PC-9 (cell line): ENCODE measurements at regions not wholly inside any gene's neighbourhood (a gene's known extent, or its start where the extent isn't known, plus 50 kb on each side); places are given as distances from the start of the nearest gene placed in this dataset.

Source experiments
- BruUV-seq: library from RNA; stranded (reverse); fragments of 400-500 nt; replicated peaks from 2 replicates; lab custom pipeline; 2021; lab: Mats Ljungman, UMichigan
- CTCF ChIA-PET: fragments of 300-600 bp; sonication (Branson Sonifier 250); formaldehyde crosslinking; loops from one replicate; lab custom pipeline; 2022; ENCODE audit warnings: antibody characterized with exemption; lab: Charles Lee
- POLR2A ChIA-PET: fragments of 300-600 bp; sonication (Branson Sonifier 250); formaldehyde crosslinking; loops from one replicate; lab custom pipeline; 2022; ENCODE audit warnings: antibody characterized with exemption; ENCODE audit not compliant: unreplicated experiment; lab: Charles Lee
- DNase-seq, 2 experiments: peaks; one replicate each; pipeline versions ENCODE4 v3.0.0 to v3.0.0-alpha.2; 2015 to 2022; ENCODE audit warnings: mixed read lengths in 1 of 2
- H2AFZ ChIP-seq: fragments of 200-600 bp; sonication (generic); 2 replicates; pipeline ENCODE4 v1.8.1; 2017; ENCODE audit warnings: antibody characterized with exemption
- H3F3A ChIP-seq: fragments of 200-600 bp; sonication (generic); 2 replicates; pipeline ENCODE4 v1.8.1; 2017; ENCODE audit warnings: antibody characterized with exemption, mild to moderate bottlenecking, low read depth; ENCODE audit not compliant: insufficient read depth
- H3K27ac ChIP-seq: fragments of 200-600 bp; sonication (generic); 2 replicates; pipeline ENCODE4 v1.6.1; 2016; ENCODE audit warnings: mixed run types
- H3K27me3 ChIP-seq: fragments of 200-600 bp; sonication (generic); 2 replicates; pipeline ENCODE4 v1.6.1; 2016; ENCODE audit warnings: low read depth, mixed run types; ENCODE audit not compliant: insufficient read depth
- H3K36me3 ChIP-seq: fragments of 200-600 bp; sonication (generic); 2 replicates; pipeline ENCODE4 v1.6.1; 2016; ENCODE audit warnings: low read depth, mixed run types
- H3K4me1 ChIP-seq: fragments of 200-600 bp; sonication (generic); replicated peaks from 2 replicates; pipeline ENCODE4 v1.6.1; 2016; ENCODE audit warnings: mixed run types; ENCODE audit not compliant: insufficient read depth
- H3K4me2 ChIP-seq: fragments of 200-600 bp; sonication (generic); 2 replicates; pipeline ENCODE4 v1.6.1; 2017; ENCODE audit warnings: mixed run types
- H3K4me3 ChIP-seq: fragments of 200-600 bp; sonication (generic); 2 replicates; pipeline ENCODE4 v1.6.1; 2016; ENCODE audit warnings: mixed run types
- H3K79me2 ChIP-seq: fragments of 200-600 bp; sonication (generic); 2 replicates; pipeline ENCODE4 v1.6.1; 2017; ENCODE audit warnings: low read depth, mixed run types
- H3K9me2 ChIP-seq: fragments of 200-600 bp; sonication (generic); 2 replicates; pipeline ENCODE4 v1.8.1; 2017; ENCODE audit warnings: mild to moderate bottlenecking; ENCODE audit not compliant: insufficient read depth
- H3K9me3 ChIP-seq: fragments of 200-600 bp; sonication (generic); 2 replicates; pipeline ENCODE4 v1.8.1; 2016; ENCODE audit warnings: low read depth; ENCODE audit not compliant: insufficient read depth
- H4K20me1 ChIP-seq: fragments of 200-600 bp; sonication (generic); 2 replicates; pipeline ENCODE4 v1.8.1; 2017; ENCODE audit not compliant: insufficient read depth
- EZH2 ChIP-seq: fragments of 200-600 bp; sonication (generic); IDR thresholded peaks from 2 replicates; pipeline ENCODE4 v1.8.0; 2017; ENCODE audit warnings: antibody characterized with exemption, low read depth
- intact Hi-C: fragments of 100-400 bp; cut with micrococcal nuclease; formaldehyde crosslinking; loops from one replicate; pipeline ENCODE4 v1.10.0; 2022; ENCODE audit not compliant: unreplicated experiment
- TF ChIP-seq, protein P1 (sequence below): fragments of 200-600 bp; sonication (generic); conservative IDR thresholded peaks from 2 replicates; pipeline ENCODE4 v1.6.1; 2017; ENCODE audit warnings: mixed run types, antibody characterized with exemption, mild to moderate bottlenecking, moderate library complexity

DNA sequence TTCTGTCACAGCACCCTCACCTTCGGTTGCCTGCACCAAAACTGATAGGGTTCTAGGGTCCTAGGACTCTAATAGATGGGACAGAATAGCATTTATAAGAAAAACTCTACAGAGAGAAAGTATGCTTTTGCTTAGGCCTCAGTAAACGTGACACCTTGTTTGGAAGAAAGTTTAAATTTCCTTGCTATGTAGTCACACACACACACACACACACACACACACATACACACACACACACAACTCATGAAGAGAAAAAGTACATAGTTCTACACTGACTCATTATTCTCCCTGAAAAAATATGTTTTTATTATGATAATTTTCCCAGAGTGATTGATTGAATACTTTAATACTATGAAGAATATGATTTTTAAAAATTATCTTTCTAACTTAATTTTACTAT, 220.8 kb upstream of the SNX19 start:
- Histone ChIP-seq H4K20me1 (no peaks in the 10 kb centered on the region), H3K27ac (no peak overlapping the region), H3K79me2 (no peaks in the 10 kb centered on the region), H3K4me3 (no peak overlapping the region), H3K4me1 (no peaks in the 10 kb centered on the region), H3F3A (no peaks in the 10 kb centered on the region), H3K36me3 (no peaks in the 10 kb centered on the region), H3K4me2 (no peak overlapping the region), H3K27me3 (peaks cover 24% of the 10 kb centered on the region), H2AFZ (no peak overlapping the region), H3K9me3 (no peaks in the 10 kb centered on the region), H3K9me2 (no peaks in the 10 kb centered on the region)
- intact Hi-C loops: no loop called here
- no peak for TF ChIP-seq EZH2
- TF ChIP-seq, protein P1, sequence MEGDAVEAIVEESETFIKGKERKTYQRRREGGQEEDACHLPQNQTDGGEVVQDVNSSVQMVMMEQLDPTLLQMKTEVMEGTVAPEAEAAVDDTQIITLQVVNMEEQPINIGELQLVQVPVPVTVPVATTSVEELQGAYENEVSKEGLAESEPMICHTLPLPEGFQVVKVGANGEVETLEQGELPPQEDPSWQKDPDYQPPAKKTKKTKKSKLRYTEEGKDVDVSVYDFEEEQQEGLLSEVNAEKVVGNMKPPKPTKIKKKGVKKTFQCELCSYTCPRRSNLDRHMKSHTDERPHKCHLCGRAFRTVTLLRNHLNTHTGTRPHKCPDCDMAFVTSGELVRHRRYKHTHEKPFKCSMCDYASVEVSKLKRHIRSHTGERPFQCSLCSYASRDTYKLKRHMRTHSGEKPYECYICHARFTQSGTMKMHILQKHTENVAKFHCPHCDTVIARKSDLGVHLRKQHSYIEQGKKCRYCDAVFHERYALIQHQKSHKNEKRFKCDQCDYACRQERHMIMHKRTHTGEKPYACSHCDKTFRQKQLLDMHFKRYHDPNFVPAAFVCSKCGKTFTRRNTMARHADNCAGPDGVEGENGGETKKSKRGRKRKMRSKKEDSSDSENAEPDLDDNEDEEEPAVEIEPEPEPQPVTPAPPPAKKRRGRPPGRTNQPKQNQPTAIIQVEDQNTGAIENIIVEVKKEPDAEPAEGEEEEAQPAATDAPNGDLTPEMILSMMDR: no peak
- POLR2A ChIA-PET: no interaction called here
- DNase-seq: no peak
- BruUV-seq: no TSS peak
- CTCF ChIA-PET: no interaction called here

DNA sequence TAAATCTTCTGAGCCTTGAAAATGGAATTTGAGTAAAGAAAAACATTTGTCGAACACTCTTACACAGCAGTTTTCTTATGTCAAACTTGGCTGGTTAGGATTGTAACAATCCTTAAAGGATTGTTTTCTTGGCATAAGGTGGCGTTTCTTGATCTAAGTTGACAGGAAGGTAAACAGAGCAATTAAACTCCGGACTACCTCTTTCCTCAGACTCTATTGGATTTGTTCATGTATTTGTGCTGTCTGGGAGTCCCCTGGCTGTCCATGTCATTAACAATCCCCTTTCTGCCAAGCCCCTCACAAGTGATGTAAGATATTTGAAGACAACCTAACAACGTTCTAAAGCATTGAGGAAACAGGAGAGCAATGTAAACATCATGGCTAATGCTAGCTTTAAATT, 222.5 kb upstream of the SNX19 start:
- H3K27ac ChIP-seq: no peak overlapping the region
- DNase-seq: no peak
- H2AFZ ChIP-seq: no peak overlapping the region
- H3F3A ChIP-seq: no peaks in the 10 kb centered on the region
- H3K9me2 ChIP-seq: no peaks in the 10 kb centered on the region
- ChIA-PET POLR2A (no interaction called here), CTCF (no interaction called here)
- H3K79me2 ChIP-seq: no peaks in the 10 kb centered on the region
- no peak overlapping the region for H3K4me3 ChIP-seq
- H3K4me1 ChIP-seq: no peaks in the 10 kb centered on the region
- peaks cover 24% of the 10 kb centered on the region for H3K27me3 ChIP-seq
- no TSS peak for BruUV-seq
- no peaks in the 10 kb centered on the region for H4K20me1 ChIP-seq
- no peaks in the 10 kb centered on the region for H3K36me3 ChIP-seq
- H3K4me2 ChIP-seq: no peak overlapping the region
- no peaks in the 10 kb centered on the region for H3K9me3 ChIP-seq
- no peak for TF ChIP-seq EZH2
- TF ChIP-seq, protein P1: no peak
- intact Hi-C loops: no loop called here

DNA sequence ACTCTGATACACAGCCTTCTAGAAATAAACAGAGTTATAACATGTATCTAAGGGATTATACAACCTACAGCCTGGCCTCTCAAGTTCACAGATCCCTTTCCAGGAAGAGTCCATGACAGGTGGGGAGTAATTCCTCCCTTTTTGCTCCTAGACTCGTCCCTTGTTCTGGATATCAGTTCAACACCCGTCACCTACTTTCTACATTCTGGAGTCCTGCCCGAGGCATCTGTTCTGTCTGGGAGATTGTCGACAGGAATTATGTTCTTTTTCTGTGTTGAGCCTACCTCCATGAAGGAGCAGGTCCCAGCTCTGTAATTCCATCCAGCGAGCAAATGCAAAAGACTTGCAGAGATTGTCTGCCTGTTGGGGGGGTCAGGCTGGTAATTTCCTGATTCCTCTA, 224.6 kb upstream of the NTM start:
- no peak for DNase-seq
- Histone ChIP-seq H3K4me1 (no peaks in the 10 kb centered on the region), H3K27ac (no peak overlapping the region), H4K20me1 (no peaks in the 10 kb centered on the region), H3K36me3 (no peaks in the 10 kb centered on the region), H3F3A (no peaks in the 10 kb centered on the region), H3K9me2 (no peaks in the 10 kb centered on the region), H3K4me3 (no peak overlapping the region), H3K27me3 (peaks cover 7% of the 10 kb centered on the region; the same call in 1 of the 2 replicates), H3K9me3 (no peaks in the 10 kb centered on the region), H3K79me2 (no peaks in the 10 kb centered on the region), H3K4me2 (no peak overlapping the region), H2AFZ (no peak overlapping the region)
- no peak for TF ChIP-seq EZH2
- TF ChIP-seq, protein P1: no peak
- BruUV-seq: no TSS peak
- CTCF ChIA-PET: no interaction called here
- POLR2A ChIA-PET: no interaction called here
- intact Hi-C loops: no loop called here
